Esophagus squamous epithelium (tissue), 4 donors: ENCODE measurements at regions not wholly inside any gene's neighbourhood (a gene's known extent, or its start where the extent isn't known, plus 50 kb on each side); places are given as distances from the start of the nearest gene placed in this dataset.

Experiments
- POLR2A ChIP-seq, 4 donors: fragments of 450-650 bp; IDR thresholded peaks; one replicate each; pipeline ENCODE4 v1.6.1; 2017; ENCODE audit warnings: antibody characterized with exemption in 4 of 4, mild to moderate bottlenecking in 4 of 4, moderate library complexity in 3 of 4
- TF ChIP-seq, protein P1 (sequence below), 6 experiments: fragments of 450-650 bp in 4 of 6; fragments of 200-600 bp in 2 of 6; sonication (generic) in 2 of 6; IDR thresholded peaks; one replicate each; pipeline ENCODE4 v1.5.1; 2016 to 2019; ENCODE audit warnings: antibody characterized with exemption in 6 of 6, mild to moderate bottlenecking in 4 of 6, moderate library complexity in 4 of 6

DNA sequence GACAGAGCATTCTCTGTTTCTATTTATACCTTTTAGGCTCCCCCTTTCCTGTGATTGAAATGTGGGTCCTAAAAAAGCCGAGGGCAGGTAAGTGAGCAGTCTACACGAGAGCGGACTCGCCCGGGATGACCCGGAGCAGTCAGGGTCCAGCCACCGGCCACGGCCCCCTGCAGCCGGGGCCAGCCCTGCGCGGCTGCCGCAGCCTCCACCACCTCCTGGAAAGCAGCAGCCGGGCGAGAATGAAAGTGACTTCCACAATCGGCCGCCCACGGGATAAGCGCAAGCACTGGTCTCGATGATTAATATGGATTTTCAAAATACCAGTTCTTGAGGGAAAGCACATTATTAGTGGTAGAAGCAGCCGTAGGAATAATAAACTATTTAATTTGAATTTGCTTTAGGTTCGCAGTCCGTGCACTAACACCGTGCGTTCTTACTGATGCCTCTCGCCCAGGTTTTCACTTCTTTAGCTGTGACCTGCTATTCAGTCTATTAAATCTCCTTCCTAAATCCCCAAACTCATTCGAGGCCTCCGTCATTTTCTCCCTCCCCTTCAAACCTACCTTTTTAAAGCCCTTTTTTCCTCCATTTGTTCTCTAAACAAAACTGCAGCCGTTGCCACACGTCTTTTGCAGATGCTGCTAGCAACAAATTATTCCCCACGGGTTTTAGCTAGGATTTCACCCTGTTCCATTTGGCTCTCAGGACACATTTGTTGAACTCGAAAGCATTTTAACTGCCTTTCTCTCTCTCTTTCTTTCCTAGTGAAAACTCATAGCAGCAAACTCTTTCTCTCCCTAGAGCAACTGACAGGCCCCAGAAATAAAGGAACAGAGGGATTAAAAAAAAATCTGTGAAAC, 1015.1 kb upstream of the PIK3C3 start:
- no peak for TF ChIP-seq POLR2A (IDR thresholded peaks at IDR 0.05)
- TF ChIP-seq, protein P1, sequence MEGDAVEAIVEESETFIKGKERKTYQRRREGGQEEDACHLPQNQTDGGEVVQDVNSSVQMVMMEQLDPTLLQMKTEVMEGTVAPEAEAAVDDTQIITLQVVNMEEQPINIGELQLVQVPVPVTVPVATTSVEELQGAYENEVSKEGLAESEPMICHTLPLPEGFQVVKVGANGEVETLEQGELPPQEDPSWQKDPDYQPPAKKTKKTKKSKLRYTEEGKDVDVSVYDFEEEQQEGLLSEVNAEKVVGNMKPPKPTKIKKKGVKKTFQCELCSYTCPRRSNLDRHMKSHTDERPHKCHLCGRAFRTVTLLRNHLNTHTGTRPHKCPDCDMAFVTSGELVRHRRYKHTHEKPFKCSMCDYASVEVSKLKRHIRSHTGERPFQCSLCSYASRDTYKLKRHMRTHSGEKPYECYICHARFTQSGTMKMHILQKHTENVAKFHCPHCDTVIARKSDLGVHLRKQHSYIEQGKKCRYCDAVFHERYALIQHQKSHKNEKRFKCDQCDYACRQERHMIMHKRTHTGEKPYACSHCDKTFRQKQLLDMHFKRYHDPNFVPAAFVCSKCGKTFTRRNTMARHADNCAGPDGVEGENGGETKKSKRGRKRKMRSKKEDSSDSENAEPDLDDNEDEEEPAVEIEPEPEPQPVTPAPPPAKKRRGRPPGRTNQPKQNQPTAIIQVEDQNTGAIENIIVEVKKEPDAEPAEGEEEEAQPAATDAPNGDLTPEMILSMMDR (IDR thresholded peaks at IDR 0.05): no peak
